Large intestine (tissue), 3 donors: ENCODE measurements at regions not wholly inside any gene's neighbourhood (a gene's known extent, or its start where the extent isn't known, plus 50 kb on each side); places are given as distances from the start of the nearest gene placed in this dataset.
A peak's percentile ranks its signal among the peaks of the same experiment; 100 is the strongest.

Source experiments
- DNase-seq, 2 donors: peaks; one replicate each; pipeline versions ENCODE4 v3.0.0 to v3.0.0-alpha.2; 2013
- H3K27ac ChIP-seq: one replicate; pipeline ENCODE4 v1.5.1; 2013; ENCODE audit warnings: low read length
- H3K27me3 ChIP-seq: 2 replicates; pipeline ENCODE4 v1.6.1; 2013; ENCODE audit warnings: low read length; ENCODE audit not compliant: control insufficient read depth, insufficient read depth
- H3K36me3 ChIP-seq: 2 replicates; pipeline ENCODE4 v1.6.1; 2013; ENCODE audit warnings: low read length; ENCODE audit not compliant: control insufficient read depth, insufficient read depth
- H3K4me1 ChIP-seq: one replicate; pipeline ENCODE4 v1.6.1; 2013; ENCODE audit warnings: low read length; ENCODE audit not compliant: control insufficient read depth, insufficient read depth
- H3K4me3 ChIP-seq: one replicate; pipeline ENCODE4 v1.5.1; 2013; ENCODE audit warnings: low read length
- H3K9me3 ChIP-seq: one replicate; pipeline ENCODE4 v1.6.1; 2013; ENCODE audit warnings: mild to moderate bottlenecking, low read depth, low read length, moderate library complexity; ENCODE audit not compliant: control insufficient read depth
- WGBS: methylation state at CpG from one replicate; pipeline ENCODE4 v1.1.5; 2013; ENCODE audit warnings: low lambda C conversion rate; ENCODE audit not compliant: insufficient coverage; 5-methylcytosine and 5-hydroxymethylcytosine counted together

DNA sequence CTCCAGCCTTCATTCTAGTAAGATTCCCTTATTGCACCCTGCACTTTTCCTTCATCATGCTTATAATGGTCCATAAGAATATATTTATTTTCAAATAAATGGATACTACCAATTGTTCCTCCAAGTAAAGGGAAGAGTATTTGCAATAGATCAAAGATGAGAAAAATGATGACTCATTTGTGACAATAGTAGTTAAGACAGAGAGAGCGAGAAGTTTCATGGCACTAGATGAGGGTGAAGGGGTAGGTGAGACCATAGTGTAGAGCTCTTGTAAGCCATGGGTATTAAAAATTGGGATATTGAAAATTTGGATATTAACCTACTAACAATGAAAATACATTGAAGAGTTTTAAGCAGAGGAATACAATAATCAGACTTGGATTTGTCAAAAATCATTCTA is 404.6 kb downstream of the EFNA5 start:
- no peak overlapping the region for H3K4me3 ChIP-seq
- no peak overlapping the region for H3K27ac ChIP-seq
- H3K27me3 ChIP-seq = no peaks in the 10 kb centered on the region
- no peak for DNase-seq
- no peaks in the 10 kb centered on the region for H3K4me1 ChIP-seq
- no peaks in the 10 kb centered on the region for H3K36me3 ChIP-seq
- WGBS = 89% methylated on average over 1 of the region's 1 CpG
- H3K9me3 ChIP-seq = no peaks in the 10 kb centered on the region

DNA sequence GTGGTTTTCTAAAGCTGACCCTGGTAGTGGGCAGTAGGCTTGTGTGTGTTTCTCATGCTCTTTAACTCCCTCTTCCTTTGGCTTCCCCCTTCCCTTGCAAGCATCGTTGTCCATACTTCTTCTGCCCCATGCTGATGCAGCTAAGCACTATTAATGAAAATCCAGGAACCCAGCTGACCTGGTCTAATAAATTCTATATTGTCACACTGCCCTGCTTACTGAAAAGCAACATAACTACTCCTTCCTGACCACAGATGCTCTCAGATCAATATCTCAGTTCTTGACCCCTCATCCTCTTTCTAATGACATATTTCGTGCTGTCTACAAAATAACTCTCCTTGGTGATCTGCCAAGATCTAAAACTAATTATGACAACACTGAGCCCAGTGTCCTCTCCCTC is 405.5 kb downstream of the EFNA5 start:
- Histone ChIP-seq H3K9me3 (no peaks in the 10 kb centered on the region), H3K27ac (no peak overlapping the region), H3K4me3 (no peak overlapping the region), H3K27me3 (no peaks in the 10 kb centered on the region), H3K4me1 (no peaks in the 10 kb centered on the region), H3K36me3 (no peaks in the 10 kb centered on the region)
- no peak for DNase-seq
- no CpG with 5 or more reads among the region's 2 CpGs for WGBS

DNA sequence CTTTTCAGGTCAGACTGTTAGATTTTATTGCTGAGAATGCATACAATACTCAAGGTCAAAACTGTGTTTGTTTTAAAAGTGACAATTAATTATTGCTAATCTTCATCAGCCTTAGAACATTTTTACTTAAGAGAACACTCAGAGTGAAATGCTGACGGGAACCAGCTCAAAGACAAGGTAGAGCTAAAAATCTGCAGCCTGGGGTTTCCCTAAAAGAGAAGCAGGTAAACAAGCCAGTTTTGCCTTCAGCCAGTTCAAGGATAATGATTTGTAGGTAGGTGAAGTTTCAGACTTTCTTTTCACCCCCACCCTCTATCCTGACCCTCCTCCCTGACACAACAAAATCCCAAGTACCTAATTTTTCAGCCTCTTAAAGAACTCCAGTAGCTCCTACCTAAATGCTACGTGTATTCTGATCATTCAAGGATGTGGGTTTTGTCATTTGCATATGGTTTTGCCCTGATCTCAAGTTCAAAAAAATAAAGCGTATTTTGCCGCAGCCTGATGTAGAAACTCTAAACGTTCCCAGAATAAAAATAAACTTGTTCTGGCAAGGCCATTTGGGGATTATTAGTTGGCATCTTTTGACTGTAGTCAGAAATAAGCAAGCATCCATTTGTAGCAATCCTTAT is 407.2 kb downstream of the EFNA5 start:
- Histone ChIP-seq H3K27me3 (no peaks in the 10 kb centered on the region), H3K4me1 (no peaks in the 10 kb centered on the region), H3K4me3 (no peak overlapping the region), H3K27ac (no peak overlapping the region), H3K36me3 (no peaks in the 10 kb centered on the region), H3K9me3 (no peaks in the 10 kb centered on the region)
- no peak for DNase-seq
- 92% methylated on average over 2 of the region's 5 CpGs for whole genome bisulfite sequencing

DNA sequence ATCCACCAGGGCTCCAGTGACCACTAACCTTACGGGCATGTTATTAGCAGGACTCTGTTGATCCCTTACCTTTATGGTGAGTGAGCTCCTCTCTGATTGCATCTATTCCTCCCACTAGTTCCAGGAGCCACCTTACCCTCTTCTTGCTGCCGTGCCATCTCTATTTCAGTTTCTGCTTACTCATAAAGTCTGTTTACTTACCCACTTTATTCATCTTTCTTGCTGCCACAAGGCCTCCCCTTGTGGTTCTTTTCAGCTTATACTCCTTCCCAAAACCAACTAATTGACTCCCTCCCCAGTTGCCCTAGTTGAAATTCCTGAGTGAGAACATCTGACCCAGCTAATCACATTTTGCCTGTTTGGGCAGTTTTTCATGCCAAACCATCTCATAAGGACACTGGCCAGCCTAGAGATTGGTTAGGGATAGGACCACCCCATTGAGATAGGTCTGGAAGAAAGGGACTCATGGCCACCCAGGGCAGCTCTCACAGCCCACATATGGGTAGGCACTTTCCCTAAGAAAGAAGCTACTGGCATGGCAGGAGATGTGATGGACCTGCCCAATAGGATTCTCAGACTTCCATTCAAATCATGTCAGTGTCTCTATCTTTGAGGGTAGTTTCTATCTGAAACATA is 412.7 kb downstream of the EFNA5 start:
- Histone ChIP-seq H3K4me3 (no peak overlapping the region), H3K27ac (no peak overlapping the region), H3K4me1 (no peaks in the 10 kb centered on the region), H3K27me3 (no peaks in the 10 kb centered on the region), H3K9me3 (no peaks in the 10 kb centered on the region), H3K36me3 (no peaks in the 10 kb centered on the region)
- no CpG with 5 or more reads among the region's 2 CpGs for WGBS
- DNase-seq = no peak

DNA sequence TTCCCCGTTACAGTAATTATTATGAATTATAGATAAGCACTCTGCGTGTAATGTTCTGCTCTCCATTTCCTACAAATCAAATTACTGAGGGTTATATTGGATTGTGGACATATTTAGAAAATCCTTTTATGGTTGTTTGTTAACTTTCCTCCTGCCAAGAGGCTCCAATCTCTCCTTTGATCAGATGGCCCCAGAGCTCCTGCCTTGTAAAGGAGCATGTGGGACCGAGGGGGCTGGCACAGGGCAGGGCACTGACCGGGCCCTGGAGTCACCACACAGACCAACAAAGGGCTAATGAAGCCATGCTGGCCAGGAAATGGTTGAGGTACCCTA is 415.9 kb downstream of the EFNA5 start:
- no peak for DNase-seq
- no peaks in the 10 kb centered on the region for H3K9me3 ChIP-seq
- no CpG with 5 or more reads among the region's 4 CpGs for WGBS
- H3K4me1 ChIP-seq = no peaks in the 10 kb centered on the region
- H3K27me3 ChIP-seq = no peaks in the 10 kb centered on the region
- H3K27ac ChIP-seq = no peak overlapping the region
- no peaks in the 10 kb centered on the region for H3K36me3 ChIP-seq
- no peak overlapping the region for H3K4me3 ChIP-seq

DNA sequence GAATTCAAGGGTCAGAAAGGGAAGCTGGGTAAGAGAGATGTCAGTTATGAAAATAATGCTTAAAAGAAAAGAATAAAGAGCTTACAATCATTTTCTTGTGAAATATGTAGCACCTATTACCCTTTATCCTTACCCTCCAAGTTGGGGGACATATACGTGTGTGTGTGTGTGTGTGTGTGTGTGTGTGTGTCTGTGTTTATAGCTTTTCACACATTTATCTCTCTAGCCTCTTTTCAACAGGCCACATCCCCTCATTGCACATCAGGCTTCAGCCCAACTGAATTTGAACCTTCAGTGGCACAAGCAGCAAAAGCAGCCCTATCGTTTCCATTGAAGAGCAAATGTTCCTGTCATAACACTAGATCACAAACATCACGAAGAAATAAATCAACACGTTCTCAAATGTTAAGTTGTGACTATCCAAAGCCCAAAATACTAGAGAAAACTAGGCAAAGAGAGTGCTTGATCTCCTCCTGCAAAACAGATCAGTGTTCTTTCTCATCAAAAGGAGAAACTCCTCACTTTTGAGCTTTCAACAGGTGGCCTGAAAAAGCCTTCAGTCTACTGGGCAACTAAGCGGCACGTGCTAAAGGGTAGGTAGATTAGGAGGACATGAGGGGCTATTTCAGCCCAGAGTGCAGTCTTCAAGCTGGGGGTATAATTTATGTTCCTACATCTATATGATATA is 416.4 kb downstream of the EFNA5 start:
- H3K4me1 ChIP-seq = no peaks in the 10 kb centered on the region
- DNase-seq = no peak
- no peak overlapping the region for H3K4me3 ChIP-seq
- H3K9me3 ChIP-seq = no peaks in the 10 kb centered on the region
- no peak overlapping the region for H3K27ac ChIP-seq
- H3K36me3 ChIP-seq = no peaks in the 10 kb centered on the region
- WGBS = 100% methylated on average over 1 of the region's 6 CpGs
- no peaks in the 10 kb centered on the region for H3K27me3 ChIP-seq

DNA sequence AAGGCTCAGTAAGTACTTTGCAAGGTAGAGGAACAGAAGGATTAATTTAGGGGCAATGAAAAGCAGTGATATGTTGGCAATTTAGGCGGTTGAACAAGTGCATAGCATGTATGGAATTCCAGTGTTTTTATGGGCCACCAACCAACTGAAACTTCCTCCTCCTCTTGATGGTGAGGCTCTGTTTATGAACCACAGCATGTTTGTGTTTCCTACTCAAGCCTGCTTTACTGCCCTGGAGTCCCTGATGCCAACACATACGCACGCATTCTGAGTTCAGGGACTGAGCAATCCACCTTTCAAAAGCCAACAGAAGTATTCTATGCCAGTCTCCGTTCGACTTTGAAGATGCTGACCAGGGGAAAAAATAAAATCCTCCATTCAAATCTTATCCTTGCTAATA is 417.5 kb downstream of the EFNA5 start:
- H3K4me1 ChIP-seq = no peaks in the 10 kb centered on the region
- H3K4me3 ChIP-seq = no peak overlapping the region
- H3K9me3 ChIP-seq = no peaks in the 10 kb centered on the region
- no peak for DNase-seq
- no peaks in the 10 kb centered on the region for H3K36me3 ChIP-seq
- no peaks in the 10 kb centered on the region for H3K27me3 ChIP-seq
- 85% methylated on average over 2 of the region's 5 CpGs for WGBS
- H3K27ac ChIP-seq = no peak overlapping the region

DNA sequence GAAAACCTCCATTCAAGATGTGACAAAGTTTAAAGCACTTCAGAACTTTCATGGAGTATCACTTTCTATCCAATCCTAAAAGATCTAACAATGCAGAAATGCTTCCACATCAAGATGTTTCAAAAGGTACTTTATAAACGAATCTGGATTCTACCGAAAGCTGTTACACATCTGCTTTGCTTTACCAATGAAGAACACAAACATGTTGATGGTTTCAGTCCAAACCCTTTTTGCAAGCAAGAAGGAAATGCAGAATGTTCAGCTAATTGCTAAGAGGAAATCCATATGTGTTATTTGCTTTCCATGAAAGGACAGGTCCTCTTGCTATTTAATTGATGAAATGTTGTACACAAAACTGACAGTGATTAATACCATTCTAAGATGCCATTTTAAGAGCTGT is 419.6 kb downstream of the EFNA5 start:
- Histone ChIP-seq H3K27ac (no peak overlapping the region), H3K36me3 (no peaks in the 10 kb centered on the region), H3K27me3 (no peaks in the 10 kb centered on the region), H3K4me1 (no peaks in the 10 kb centered on the region), H3K9me3 (no peaks in the 10 kb centered on the region), H3K4me3 (no peak overlapping the region)
- peak in 1 of 2 donors; percentile 4 for DNase-seq
- WGBS = 90% methylated on average over 2 of the region's 2 CpGs

DNA sequence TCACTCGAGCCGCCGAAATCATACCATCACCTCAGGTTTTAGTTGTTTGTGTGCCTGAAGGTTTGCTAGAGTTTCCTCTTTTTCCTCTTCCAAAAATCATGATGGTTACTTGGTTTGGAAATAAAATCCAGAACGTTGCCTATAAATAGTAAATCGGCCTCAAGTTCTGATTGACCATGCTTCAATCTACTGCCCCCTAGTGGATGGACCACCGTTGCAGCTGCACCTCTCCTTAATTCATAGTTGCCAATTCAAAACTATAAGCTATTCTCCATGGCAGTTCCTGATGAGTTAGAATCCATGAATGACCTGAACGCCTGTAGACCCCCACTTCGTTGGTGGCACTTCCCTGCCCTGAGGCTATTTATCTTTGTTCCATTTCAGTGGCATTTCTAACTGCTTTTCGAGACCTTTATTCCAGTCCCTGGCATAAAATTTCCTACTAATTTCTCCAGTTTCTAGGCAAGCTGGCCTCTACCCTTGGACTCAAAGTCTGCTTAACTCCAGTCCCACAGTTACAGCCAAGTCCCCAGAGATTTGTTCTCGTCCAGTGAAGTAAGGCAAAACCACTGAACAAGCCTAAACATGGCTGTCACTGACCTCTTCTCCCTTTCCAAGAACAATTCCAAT is 422.6 kb downstream of the EFNA5 start:
- H3K36me3 ChIP-seq = no peaks in the 10 kb centered on the region
- DNase-seq = peak in 1 of 2 donors; percentile 9
- no peak overlapping the region for H3K27ac ChIP-seq
- WGBS = 86% methylated on average over 2 of the region's 10 CpGs
- H3K4me1 ChIP-seq = no peaks in the 10 kb centered on the region
- H3K27me3 ChIP-seq = no peaks in the 10 kb centered on the region
- no peak overlapping the region for H3K4me3 ChIP-seq
- no peaks in the 10 kb centered on the region for H3K9me3 ChIP-seq

DNA sequence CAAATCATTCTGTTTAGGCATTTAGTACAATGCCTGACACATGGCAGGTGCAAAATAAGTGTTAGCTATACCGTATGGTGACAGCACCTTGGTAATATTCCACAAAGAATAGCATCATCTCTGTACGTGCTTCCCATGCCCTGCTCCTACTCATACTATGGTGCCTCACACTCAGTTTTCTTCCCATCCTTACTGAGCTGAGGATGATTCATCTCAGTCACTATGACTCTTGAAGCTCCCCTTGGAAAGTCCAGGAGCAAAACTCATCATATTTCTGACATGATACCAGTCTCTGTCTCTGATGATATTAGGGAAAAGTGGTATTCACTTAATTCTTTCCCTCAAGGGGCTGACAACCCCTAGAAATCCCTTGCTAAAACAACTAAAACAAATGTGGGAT is 423.3 kb downstream of the EFNA5 start:
- no peaks in the 10 kb centered on the region for H3K9me3 ChIP-seq
- H3K27me3 ChIP-seq = no peaks in the 10 kb centered on the region
- H3K4me3 ChIP-seq = no peak overlapping the region
- H3K4me1 ChIP-seq = no peaks in the 10 kb centered on the region
- H3K27ac ChIP-seq = no peak overlapping the region
- DNase-seq = no peak
- no CpG with 5 or more reads among the region's 2 CpGs for WGBS
- no peaks in the 10 kb centered on the region for H3K36me3 ChIP-seq
